ENCODE measurements at regions not wholly inside any gene's neighbourhood (a gene's known extent, or its start where the extent isn't known, plus 50 kb on each side); places are given as distances from the start of the nearest gene placed in this dataset.

- TF ChIP-seq CTCF (IDR thresholded peaks at IDR 0.05; ENCODE audit: insufficient read depth, low read depth, low read length, missing control alignments), result no peak
- no peak overlapping the region for H3K4me3 ChIP-seq (ENCODE audit: low read depth, low read length)
- no peak for DNase-seq (ENCODE audit: low read depth)
Measured at GRCh38 chr3:194810076-194810475, 124.4 kb downstream of the FAM43A start.

DNA sequence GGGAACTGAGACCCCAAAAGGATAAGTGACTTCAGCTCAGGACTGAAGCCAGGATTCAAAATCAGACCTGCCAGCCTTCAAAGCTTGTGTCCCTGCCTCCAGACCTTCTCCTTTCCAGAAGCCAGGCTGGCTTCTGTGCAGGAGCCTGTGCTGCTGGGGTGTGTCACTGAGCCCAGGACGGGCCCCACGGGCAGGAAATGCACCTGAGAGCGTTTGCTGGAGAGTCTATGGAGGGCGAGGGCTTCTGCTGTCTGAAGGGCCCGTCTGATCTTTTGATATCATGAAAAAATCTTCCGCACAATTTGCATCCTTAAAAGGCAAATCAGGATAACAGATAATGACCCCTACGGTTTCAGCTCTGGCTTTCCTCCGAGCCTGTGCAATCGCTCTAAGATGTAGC, 125.4 kb downstream of the FAM43A start:
- DNase-seq (ENCODE audit: low read depth), result no peak
- no peak overlapping the region for H3K4me3 ChIP-seq (ENCODE audit: low read depth, low read length)
- no peak for TF ChIP-seq CTCF (IDR thresholded peaks at IDR 0.05; ENCODE audit: insufficient read depth, low read depth, low read length, missing control alignments)

DNA sequence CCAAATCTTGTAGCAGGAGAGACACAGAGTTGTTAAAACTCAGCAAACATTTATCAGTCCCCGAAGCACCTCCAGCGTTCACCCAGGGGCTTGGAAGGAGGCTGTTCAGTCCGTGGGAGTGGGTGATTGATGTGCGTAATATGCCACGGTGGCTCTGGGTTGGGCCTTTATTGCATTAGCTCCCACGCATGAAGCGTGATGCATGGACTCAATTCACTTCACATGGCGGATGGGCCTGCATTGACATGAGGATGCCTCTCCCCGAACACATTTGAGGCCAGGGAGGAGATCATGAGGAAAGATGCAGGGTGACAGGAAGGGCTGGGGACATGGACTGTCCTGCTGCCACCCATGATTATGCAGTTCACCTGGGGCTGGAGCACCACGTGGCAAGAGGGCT, 126.5 kb downstream of the FAM43A start:
- no peak for TF ChIP-seq CTCF (IDR thresholded peaks at IDR 0.05; ENCODE audit: insufficient read depth, low read depth, low read length, missing control alignments)
- no peak for DNase-seq (ENCODE audit: low read depth)
- no peak overlapping the region for H3K4me3 ChIP-seq (ENCODE audit: low read depth, low read length)

- no peak for DNase-seq (ENCODE audit: low read depth)
- no peak for TF ChIP-seq CTCF (IDR thresholded peaks at IDR 0.05; ENCODE audit: insufficient read depth, low read depth, low read length, missing control alignments)
- no peak overlapping the region for H3K4me3 ChIP-seq (ENCODE audit: low read depth, low read length)
Measured at GRCh38 chr3:194814878-194815357, 129.2 kb downstream of the FAM43A start.

GRCh38 chr3:194816748-194817591, 131.3 kb downstream of the FAM43A start:
- no peak for TF ChIP-seq CTCF (IDR thresholded peaks at IDR 0.05; ENCODE audit: insufficient read depth, low read depth, low read length, missing control alignments)
- no peak overlapping the region for H3K4me3 ChIP-seq (ENCODE audit: low read depth, low read length)
- no peak for DNase-seq (ENCODE audit: low read depth)

GRCh38 chr3:194817592-194817930, 131.9 kb downstream of the FAM43A start:
- no peak for TF ChIP-seq CTCF (IDR thresholded peaks at IDR 0.05; ENCODE audit: insufficient read depth, low read depth, low read length, missing control alignments)
- no peak overlapping the region for H3K4me3 ChIP-seq (ENCODE audit: low read depth, low read length)
- DNase-seq (ENCODE audit: low read depth), result no peak

- no peak for DNase-seq (ENCODE audit: low read depth)
- no peak for TF ChIP-seq CTCF (IDR thresholded peaks at IDR 0.05; ENCODE audit: insufficient read depth, low read depth, low read length, missing control alignments)
- H3K4me3 ChIP-seq (ENCODE audit: low read depth, low read length), result no peak overlapping the region
Measured at GRCh38 chr3:194817936-194818335, 132.3 kb downstream of the FAM43A start.
